SH-SY5Y (cell line): ENCODE measurements at regions not wholly inside any gene's neighbourhood (a gene's known extent, or its start where the extent isn't known, plus 50 kb on each side); places are given as distances from the start of the nearest gene placed in this dataset.

Source experiments
- GATA2 ChIP-seq: IDR thresholded peaks from 2 replicates; pipeline ENCODE4 v1.6.1; 2011; ENCODE audit warnings: mild to moderate bottlenecking, low read depth, low read length
- GATA3 ChIP-seq: IDR thresholded peaks from 2 replicates; pipeline ENCODE4 v1.6.1; 2011; ENCODE audit warnings: low read depth, mild to moderate bottlenecking, low read length, moderate library complexity

DNA sequence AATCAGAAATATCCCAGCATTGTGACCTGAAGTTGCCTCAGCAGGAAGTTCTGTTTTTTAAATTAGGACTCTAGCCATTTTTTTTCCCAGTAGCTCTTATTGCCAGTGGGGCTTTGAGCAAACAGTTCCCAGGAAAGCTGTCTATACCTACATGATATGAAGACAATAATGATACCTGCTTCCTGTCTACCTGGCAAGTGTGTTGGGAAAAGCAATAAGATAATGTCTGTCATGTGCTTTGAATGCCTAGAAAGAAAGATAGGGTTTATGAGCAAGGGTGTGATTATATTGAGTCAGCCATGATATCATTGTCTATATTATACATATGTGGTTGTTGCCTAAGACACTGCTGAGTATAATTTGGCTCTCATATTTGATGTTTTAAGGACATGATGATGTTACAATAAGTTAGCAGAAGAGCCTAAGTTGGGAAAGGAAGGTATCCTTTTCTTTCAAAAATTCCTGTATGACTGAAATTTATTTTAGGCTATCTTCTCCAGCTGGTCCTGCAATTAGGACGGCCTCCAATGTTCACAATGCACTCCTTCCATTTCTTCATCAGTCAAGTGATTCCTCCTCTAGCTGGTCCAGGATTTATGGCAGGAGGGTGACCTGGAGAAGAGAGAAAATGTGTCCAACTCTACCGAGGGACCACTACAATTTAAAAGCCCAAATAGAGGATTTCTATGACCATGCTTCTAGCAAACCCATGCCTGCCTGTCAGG, 99.6 kb upstream of the CDC42BPA start:
- TF ChIP-seq GATA3, result no peak
- TF ChIP-seq GATA2, result no peak
